ENCODE measurements at regions not wholly inside any gene's neighbourhood (a gene's known extent, or its start where the extent isn't known, plus 50 kb on each side); places are given as distances from the start of the nearest gene placed in this dataset.

GRCh38 chr22:47570851-47571250, 808.4 kb downstream of the TBC1D22A start:
- DNase-seq (ENCODE audit: low spot score), result no peak

GRCh38 chr22:47570300-47570685, 807.8 kb downstream of the TBC1D22A start:
- no peak for DNase-seq (ENCODE audit: low spot score)

DNA sequence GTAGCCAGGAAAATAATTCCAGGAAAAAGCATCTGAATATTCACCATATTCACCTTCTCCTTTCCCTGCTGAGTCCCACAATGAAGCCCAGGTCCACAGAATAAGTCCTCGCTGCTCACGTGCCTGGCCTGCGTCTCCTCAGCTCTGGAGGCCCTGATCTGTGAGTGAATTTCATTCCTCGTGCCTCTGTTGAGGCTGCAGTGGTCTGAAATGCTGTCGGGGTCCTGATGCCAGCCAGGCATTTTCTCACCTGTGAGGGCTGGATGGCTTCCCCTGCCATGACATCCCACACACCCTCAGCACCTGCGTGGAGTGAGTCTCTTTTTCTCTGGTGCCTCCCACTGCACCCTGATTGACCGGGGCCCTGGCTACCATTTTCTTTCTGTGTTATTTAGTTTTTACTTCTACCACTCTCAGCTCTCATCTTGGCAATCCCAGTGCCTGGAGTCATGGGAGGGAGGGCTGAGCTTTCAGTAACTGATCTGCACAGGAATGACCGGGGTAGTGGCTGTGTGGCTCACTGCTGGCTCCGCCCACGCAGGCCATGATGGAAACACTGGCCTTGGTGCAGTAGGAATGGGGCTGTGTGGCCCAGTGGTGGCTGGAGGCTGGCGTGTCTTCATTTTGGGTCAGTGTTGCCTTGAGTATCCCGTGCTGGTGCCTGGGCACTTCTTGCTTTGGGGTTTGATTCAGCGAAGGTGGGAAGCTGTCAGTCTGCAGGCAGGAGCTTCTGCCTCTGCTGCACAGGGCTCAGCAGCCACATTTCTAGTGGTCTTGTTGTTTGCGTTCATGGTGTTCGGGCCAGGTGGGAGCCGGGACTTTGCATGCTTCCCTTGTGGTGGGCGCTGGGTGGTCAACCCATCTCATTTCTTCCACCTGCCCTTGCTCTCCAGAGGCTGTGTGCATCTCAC, 807.2 kb downstream of the TBC1D22A start:
- DNase-seq (ENCODE audit: low spot score), result no peak

DNA sequence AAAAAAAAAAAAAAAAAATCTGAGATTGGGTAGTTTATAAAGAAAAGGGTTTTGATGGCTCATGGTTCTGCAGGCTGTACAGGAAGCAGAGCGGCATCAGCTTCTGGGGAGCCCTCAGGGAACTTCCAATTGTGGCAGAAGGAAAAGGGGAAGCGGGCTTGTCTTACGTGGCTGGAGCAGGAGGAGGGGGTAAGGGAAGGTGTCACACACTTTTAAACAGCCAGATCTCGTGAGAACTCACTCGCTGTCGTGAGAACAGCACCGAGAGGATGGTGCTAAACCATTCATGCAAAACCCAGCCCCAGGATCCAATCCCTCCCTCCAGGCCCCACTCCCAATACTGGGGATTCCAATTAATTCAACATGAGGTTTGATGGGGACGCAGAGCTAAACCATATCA, 806.2 kb downstream of the TBC1D22A start:
- DNase-seq (ENCODE audit: low spot score), result no peak

GRCh38 chr22:47567126-47568090, 805.0 kb downstream of the TBC1D22A start:
- no peak for DNase-seq (ENCODE audit: low spot score)

DNA sequence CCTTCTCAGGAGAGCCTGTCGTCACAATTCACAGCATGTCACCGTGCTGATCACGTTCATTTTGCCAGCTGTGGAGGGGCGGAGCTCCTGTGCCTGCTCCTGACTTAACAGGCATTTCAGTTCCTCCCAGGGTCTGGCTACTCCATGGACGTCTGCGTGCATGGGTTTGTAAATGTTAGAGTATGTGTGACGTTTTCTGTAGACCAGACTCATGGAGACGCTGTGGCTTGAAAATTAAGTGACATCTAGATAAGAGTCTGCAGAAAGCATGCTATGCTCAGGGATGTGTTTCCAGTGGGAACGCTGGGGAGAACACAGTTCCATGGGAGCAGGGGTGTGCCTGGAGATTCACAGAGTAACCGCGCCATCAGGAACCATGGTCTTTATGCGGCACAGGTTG, 804.0 kb downstream of the TBC1D22A start:
- no peak for DNase-seq (ENCODE audit: low spot score)

- no peak for DNase-seq (ENCODE audit: low spot score)
Observed at GRCh38 chr22:47565607-47566006, 803.2 kb downstream of the TBC1D22A start.

DNA sequence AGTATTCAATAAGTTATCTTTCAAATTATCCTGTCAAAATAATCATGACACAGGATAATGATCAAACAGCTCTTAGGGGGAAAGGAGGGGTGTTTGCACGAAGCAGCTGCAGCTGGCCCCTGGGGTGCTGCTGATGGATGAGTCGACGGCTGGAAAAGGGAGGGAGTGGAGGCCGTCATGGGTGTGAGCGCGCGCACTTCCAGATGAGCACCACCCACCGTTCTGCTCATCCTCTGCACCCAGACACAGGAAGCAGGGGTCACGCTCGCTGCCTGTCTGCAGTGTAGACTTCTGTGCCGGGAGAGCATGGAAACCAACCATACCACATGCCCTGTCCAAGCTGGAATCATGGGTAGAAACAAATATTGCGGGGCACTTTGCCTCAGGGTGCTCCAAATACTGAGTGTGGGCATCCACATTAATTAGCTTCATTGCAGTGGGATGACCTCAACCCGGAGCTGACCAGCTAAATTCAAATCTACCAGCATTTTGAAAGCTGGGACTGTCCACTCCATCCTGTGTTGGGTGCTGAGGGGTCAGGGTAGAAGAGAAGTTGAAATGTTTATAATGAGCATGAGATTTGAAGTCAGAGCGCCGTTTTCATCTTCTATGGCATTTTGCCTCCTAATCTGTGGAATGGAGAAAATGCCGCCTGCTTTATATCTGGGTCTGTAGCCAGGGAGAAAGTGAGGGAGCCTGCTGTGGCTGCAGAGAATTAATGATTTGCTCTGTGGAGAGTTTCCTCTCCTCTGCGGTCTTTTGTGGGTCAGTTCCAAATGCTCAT, 802.4 kb downstream of the TBC1D22A start:
- DNase-seq (ENCODE audit: low spot score), result no peak

DNA sequence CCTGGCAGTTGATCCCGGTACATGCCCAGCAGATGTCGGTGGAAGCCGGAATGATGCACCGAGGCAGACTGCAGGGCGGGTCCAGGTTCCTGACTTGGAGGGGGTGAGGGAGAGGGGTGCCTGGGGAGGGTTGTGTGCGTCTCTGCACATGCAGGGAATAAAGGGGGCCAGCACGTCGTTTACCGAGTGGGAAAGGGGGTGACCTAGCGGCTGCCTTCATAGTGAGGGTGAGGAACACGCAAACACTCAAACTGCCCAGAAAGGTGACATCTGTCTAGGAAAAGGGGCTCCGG, 801.7 kb downstream of the TBC1D22A start:
- DNase-seq (ENCODE audit: low spot score), result no peak

GRCh38 chr22:47563406-47564157, 801.1 kb downstream of the TBC1D22A start:
- DNase-seq (ENCODE audit: low spot score), result no peak

- no peak for DNase-seq (ENCODE audit: low spot score)
Observed at GRCh38 chr22:47561766-47562165, 799.3 kb downstream of the TBC1D22A start.

- no peak for DNase-seq (ENCODE audit: low spot score)
Observed at GRCh38 chr22:47561115-47561675, 798.7 kb downstream of the TBC1D22A start.

- DNase-seq (ENCODE audit: low spot score), result no peak
Observed at GRCh38 chr22:47558828-47559700, 796.6 kb downstream of the TBC1D22A start.

DNA sequence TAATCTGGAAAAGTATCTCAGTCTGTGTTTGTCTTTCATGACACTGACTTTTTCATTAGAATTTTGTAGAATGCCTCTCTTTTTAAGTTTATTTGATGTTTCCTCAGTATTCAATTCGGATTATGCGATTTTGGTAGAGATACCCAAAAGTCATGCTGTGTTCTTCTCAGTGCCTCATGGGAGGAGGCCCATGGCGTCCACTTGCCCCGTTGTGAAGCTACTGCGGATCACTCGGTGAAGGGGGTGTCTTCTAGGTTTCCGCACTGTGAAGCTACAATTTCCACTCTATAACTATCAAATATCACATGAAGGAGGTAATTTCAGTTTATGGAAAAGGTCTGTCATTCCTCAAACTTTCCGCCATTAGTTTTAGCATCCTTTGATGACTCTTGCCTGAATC, 794.0 kb downstream of the TBC1D22A start:
- no peak for DNase-seq (ENCODE audit: low spot score)

DNA sequence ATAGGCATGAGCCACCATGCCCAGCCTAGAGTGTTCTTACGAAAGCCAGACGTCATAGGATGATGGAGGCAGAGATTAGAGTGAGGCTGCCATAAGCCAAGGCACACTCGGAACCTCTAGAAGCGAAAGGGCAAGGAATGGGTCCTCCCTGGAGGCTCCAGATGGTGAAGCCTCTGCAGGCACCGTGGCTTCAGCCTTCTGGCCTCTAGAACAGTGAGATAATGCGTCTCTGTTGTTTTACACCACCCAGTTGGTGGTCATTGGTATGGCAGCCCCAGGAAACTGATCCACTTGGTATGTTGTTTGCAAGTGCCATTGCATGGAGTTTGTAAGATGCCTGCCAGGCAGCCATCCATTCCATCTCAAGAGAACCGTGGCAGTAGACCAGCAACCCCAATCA, 791.0 kb downstream of the TBC1D22A start:
- DNase-seq (ENCODE audit: low spot score), result no peak

DNA sequence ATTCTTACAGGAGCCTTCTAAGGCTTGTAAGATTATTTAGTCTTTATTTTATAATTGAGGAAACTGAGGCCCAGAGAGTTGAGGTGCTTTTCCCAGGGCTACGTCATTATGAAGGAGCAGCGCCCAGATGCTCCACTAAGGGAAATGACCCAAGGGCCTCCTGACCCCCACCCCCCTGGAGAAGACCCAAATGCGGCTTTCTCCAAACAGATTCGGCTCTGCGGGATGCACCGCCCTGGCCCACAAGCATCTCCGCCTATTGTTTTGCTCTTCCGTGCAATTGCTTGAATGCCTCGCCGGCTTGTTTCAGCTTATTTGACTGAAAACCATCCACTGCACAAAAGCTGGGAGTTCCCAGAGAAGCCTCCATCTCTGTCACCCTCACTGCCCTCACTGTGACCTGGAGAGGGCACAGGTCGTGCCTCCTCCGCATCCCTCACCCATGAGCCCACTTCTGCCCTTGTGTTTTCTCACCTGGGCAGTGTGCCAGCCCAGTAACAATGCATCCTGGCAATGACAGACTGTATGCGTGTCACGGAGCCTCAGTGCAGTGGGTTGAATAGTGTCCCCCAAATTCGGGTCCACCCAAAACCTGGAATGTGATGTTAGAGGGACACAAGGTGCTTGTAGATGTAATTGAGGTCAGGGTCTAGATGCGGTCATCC, 790.2 kb downstream of the TBC1D22A start:
- DNase-seq (ENCODE audit: low spot score), result no peak

GRCh38 chr22:47552024-47552423, 789.6 kb downstream of the TBC1D22A start:
- DNase-seq (ENCODE audit: low spot score), result no peak

DNA sequence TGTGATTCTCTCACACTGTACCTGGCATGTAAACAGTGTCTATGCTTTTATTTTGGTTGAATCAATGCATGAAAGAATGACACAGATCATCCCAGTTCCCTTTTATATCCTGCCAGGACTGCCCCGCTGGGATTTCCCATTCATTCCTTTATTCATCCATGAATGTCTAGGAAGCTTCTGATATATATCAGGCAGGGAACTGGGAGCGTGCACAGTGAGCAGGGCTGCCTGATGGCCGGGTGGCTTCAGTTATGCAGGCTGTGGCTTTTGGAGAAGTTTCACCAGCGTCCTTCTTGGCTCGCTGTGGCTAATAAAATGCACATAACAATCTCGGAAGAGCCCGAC, 789.0 kb downstream of the TBC1D22A start:
- DNase-seq (ENCODE audit: low spot score), result no peak

DNA sequence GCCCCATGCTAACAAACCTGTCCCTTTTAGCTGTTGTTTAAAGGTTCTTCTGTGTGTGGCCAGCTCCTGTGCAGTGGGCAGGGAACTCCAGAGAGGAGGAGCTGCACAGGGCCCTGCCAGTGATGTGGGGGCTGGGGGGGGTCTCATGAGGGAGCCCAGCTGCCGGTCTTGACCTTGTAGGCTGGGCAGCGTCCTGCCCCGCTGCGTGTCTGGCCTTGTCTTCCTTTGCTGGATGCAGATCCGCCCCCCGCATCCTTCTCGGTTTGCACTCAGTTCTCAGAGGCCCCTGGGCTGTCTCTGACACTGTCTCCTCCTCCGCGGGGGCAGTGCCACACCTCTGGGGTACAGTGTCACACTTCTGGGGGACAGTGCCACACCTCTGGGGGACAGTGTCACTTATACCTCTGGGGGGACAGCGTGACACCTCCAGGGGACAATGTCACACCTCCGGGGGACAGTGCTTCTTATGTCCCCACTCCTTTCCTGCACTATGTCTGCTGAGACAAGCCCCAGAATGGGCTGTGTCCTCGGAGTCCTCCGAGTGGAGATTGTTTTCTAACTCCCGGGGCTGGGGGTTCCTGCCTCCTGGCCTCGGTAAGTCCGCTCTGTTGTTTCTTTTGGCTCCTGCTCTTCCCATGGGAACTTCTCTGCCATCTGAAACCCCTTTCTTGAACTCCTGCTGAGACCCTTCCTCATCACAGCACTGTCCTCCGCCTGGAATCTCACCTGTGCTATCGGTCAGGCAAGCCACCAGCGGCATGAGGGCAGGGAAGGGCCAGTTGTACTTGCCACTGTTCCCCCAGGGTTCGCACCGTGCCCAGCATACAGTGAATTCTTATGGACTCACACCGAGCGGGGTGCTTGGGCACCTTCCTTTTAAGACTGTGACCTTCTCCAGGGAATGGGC, 788.3 kb downstream of the TBC1D22A start:
- no peak for DNase-seq (ENCODE audit: low spot score)

Data from AG08395 (cell line).